ENCODE measurements at regions not wholly inside any gene's neighbourhood (a gene's known extent, or its start where the extent isn't known, plus 50 kb on each side); places are given as distances from the start of the nearest gene placed in this dataset.
A peak's percentile ranks its signal among the peaks of the same experiment; 100 is the strongest.

GRCh38 chr14:96660667-96661066, 136.5 kb upstream of the VRK1 start:
- H4K20me1 ChIP-seq (ENCODE audit: insufficient read depth, low read length) = no peaks in the 10 kb centered on the region
- H3K27me3 ChIP-seq (ENCODE audit: insufficient read depth, low read length) = no peaks in the 10 kb centered on the region
- DNase-seq (ENCODE audit: insufficient read length, low spot score, missing footprints) = no peak
- no peak overlapping the region for H3K27ac ChIP-seq (ENCODE audit: low read depth, low read length)
- H3K4me3 ChIP-seq (ENCODE audit: insufficient read depth, low read length) = no peak overlapping the region
- no peak for TF ChIP-seq CTCF (IDR thresholded peaks at IDR 0.05; ENCODE audit: extremely low read depth, low read depth, low read length)
- H3K79me2 ChIP-seq (ENCODE audit: insufficient read depth, low read length) = no peaks in the 10 kb centered on the region
- no peak overlapping the region for H3K4me2 ChIP-seq (ENCODE audit: insufficient read depth, low read length)
- no peaks in the 10 kb centered on the region for H3K9me3 ChIP-seq (ENCODE audit: low read depth, low read length)
- no peaks in the 10 kb centered on the region for H3K36me3 ChIP-seq (ENCODE audit: insufficient read depth, low read length)
- no peaks in the 10 kb centered on the region for H3K4me1 ChIP-seq (ENCODE audit: insufficient read depth, low read length)
- no peak overlapping the region for H2AFZ ChIP-seq (ENCODE audit: low read length)

- Histone ChIP-seq H3K4me2 (ENCODE audit: insufficient read depth, low read length) (no peak overlapping the region), H3K27ac (ENCODE audit: low read depth, low read length) (no peak overlapping the region), H3K79me2 (ENCODE audit: insufficient read depth, low read length) (no peaks in the 10 kb centered on the region), H3K36me3 (ENCODE audit: insufficient read depth, low read length) (no peaks in the 10 kb centered on the region), H2AFZ (ENCODE audit: low read length) (no peak overlapping the region), H3K9me3 (ENCODE audit: low read depth, low read length) (no peaks in the 10 kb centered on the region), H3K4me3 (ENCODE audit: insufficient read depth, low read length) (no peak overlapping the region), H3K27me3 (ENCODE audit: insufficient read depth, low read length) (no peaks in the 10 kb centered on the region), H4K20me1 (ENCODE audit: insufficient read depth, low read length) (no peaks in the 10 kb centered on the region), H3K4me1 (ENCODE audit: insufficient read depth, low read length) (no peaks in the 10 kb centered on the region)
- no peak for TF ChIP-seq CTCF (IDR thresholded peaks at IDR 0.05; ENCODE audit: extremely low read depth, low read depth, low read length)
- no peak for DNase-seq (ENCODE audit: insufficient read length, low spot score, missing footprints)
These were observed 135.8 kb upstream of the VRK1 start for GRCh38 chr14:96661244-96661969.

GRCh38 chr14:96662116-96662970, 134.8 kb upstream of the VRK1 start:
- H2AFZ ChIP-seq (ENCODE audit: low read length) = no peak overlapping the region
- H4K20me1 ChIP-seq (ENCODE audit: insufficient read depth, low read length) = no peaks in the 10 kb centered on the region
- H3K4me2 ChIP-seq (ENCODE audit: insufficient read depth, low read length) = no peak overlapping the region
- no peaks in the 10 kb centered on the region for H3K27me3 ChIP-seq (ENCODE audit: insufficient read depth, low read length)
- no peaks in the 10 kb centered on the region for H3K36me3 ChIP-seq (ENCODE audit: insufficient read depth, low read length)
- no peaks in the 10 kb centered on the region for H3K9me3 ChIP-seq (ENCODE audit: low read depth, low read length)
- H3K4me3 ChIP-seq (ENCODE audit: insufficient read depth, low read length) = no peak overlapping the region
- no peak for TF ChIP-seq CTCF (IDR thresholded peaks at IDR 0.05; ENCODE audit: extremely low read depth, low read depth, low read length)
- no peak overlapping the region for H3K27ac ChIP-seq (ENCODE audit: low read depth, low read length)
- DNase-seq (ENCODE audit: insufficient read length, low spot score, missing footprints) = peak; percentile 10
- no peaks in the 10 kb centered on the region for H3K79me2 ChIP-seq (ENCODE audit: insufficient read depth, low read length)
- H3K4me1 ChIP-seq (ENCODE audit: insufficient read depth, low read length) = no peaks in the 10 kb centered on the region

- Histone ChIP-seq H3K27ac (ENCODE audit: low read depth, low read length) (no peak overlapping the region), H3K9me3 (ENCODE audit: low read depth, low read length) (no peaks in the 10 kb centered on the region), H4K20me1 (ENCODE audit: insufficient read depth, low read length) (no peaks in the 10 kb centered on the region), H2AFZ (ENCODE audit: low read length) (no peak overlapping the region), H3K27me3 (ENCODE audit: insufficient read depth, low read length) (no peaks in the 10 kb centered on the region), H3K4me2 (ENCODE audit: insufficient read depth, low read length) (no peak overlapping the region), H3K36me3 (ENCODE audit: insufficient read depth, low read length) (no peaks in the 10 kb centered on the region), H3K79me2 (ENCODE audit: insufficient read depth, low read length) (no peaks in the 10 kb centered on the region), H3K4me3 (ENCODE audit: insufficient read depth, low read length) (no peak overlapping the region), H3K4me1 (ENCODE audit: insufficient read depth, low read length) (no peaks in the 10 kb centered on the region)
- TF ChIP-seq CTCF (IDR thresholded peaks at IDR 0.05; ENCODE audit: extremely low read depth, low read depth, low read length) = no peak
- no peak for DNase-seq (ENCODE audit: insufficient read length, low spot score, missing footprints)
These were observed 134.1 kb upstream of the VRK1 start for GRCh38 chr14:96663076-96663475.

Data from osteoblast (primary cell).